K562 (cell line): ENCODE measurements at regions not wholly inside any gene's neighbourhood (a gene's known extent, or its start where the extent isn't known, plus 50 kb on each side); places are given as distances from the start of the nearest gene placed in this dataset.

Source experiments
- ATAC-seq: fragments of 200-7000 bp; cut with Tn5 transposase; 3 replicates; pipeline ENCODE4 v1.9.1; 2020; ENCODE audit warnings: moderate library complexity
- BruUV-seq: library from RNA; stranded (reverse); fragments of 400-500 nt; replicated peaks from 2 replicates; lab custom pipeline; 2021; lab: Mats Ljungman, UMichigan
- CTCF ChIA-PET: fragments of 300-600 bp; formaldehyde crosslinking; extraction: SDS; loops from one replicate; lab custom pipeline; 2021; ENCODE audit warnings: low intra/inter-chr PET ratio; lab: Yijun Ruan, JAX
- POLR2A ChIA-PET: fragments of 300-600, 350-650 bp; sonication (Branson Sonifier 250); formaldehyde crosslinking; extraction: SDS; loops from one replicate; lab custom pipeline; 2021; ENCODE audit warnings: antibody characterized with exemption, inconsistent platforms; lab: Yijun Ruan, JAX
- DNase-seq, 4 experiments: peaks; one replicate each; pipeline versions ENCODE4 v3.0.0 to v3.0.0-alpha.2; 2011 to 2018; ENCODE audit warnings: low spot score in 3 of 4, mixed read lengths in 3 of 4; ENCODE audit errors: extremely low read depth in 1 of 4
- FAIRE-seq: peaks from 2 replicates; lab custom pipeline; 2011; peaks lifted over from hg19 to GRCh38; lab: Jason Lieb, UNC
- H2AFZ ChIP-seq: 2 replicates; pipeline ENCODE4 v1.6.0; 2011; ENCODE audit warnings: low read depth, low read length, control low read depth, inconsistent platforms
- H3K27ac ChIP-seq: fragments of 200-600 bp; 3 replicates; pipeline ENCODE4 v1.8.0; 2011; ENCODE audit warnings: low read depth, mild to moderate bottlenecking, control low read depth, inconsistent platforms, low read length, moderate library complexity, mixed read lengths; ENCODE audit errors: extremely low read depth
- H3K27me3 ChIP-seq, 2 experiments: fragments of 300-600 bp in 1 of 2; 2 replicates in 1 of 2; 3 replicates in 1 of 2; pipeline versions ENCODE4 v1.6.0 to v1.8.0; 2011; ENCODE audit warnings: inconsistent platforms in 2 of 2, low read length in 2 of 2, mild to moderate bottlenecking in 1 of 2, mixed read lengths in 1 of 2, moderate library complexity in 1 of 2; ENCODE audit not compliant: control insufficient read depth in 2 of 2, insufficient read depth in 2 of 2
- H3K36me3 ChIP-seq: fragments of 300-600 bp; 3 replicates; pipeline ENCODE4 v1.8.0; 2011; ENCODE audit warnings: mild to moderate bottlenecking, low read length, inconsistent platforms; ENCODE audit not compliant: control insufficient read depth, insufficient read depth
- H3K4me1 ChIP-seq, 2 experiments: fragments of 200-600 bp in 1 of 2; replicated peaks in 1 of 2; 2 replicates in 1 of 2; 3 replicates in 1 of 2; pipeline versions ENCODE4 v1.5.1 to v1.8.0; 2011; ENCODE audit warnings: inconsistent platforms in 2 of 2, low read length in 2 of 2, mild to moderate bottlenecking in 1 of 2, mixed read lengths in 1 of 2, moderate library complexity in 1 of 2; ENCODE audit not compliant: control insufficient read depth in 2 of 2, insufficient read depth in 2 of 2
- H3K4me2 ChIP-seq: 2 replicates; pipeline ENCODE4 v1.6.1; 2011; ENCODE audit warnings: low read length, control low read depth, inconsistent platforms, mixed read lengths; ENCODE audit not compliant: insufficient read depth
- H3K4me3 ChIP-seq: fragments of 200-600 bp; sonication (generic), shearing (Covaris generic); 2 replicates; pipeline ENCODE4 v1.5.1; 2016; ENCODE audit warnings: control low read depth, inconsistent platforms
- H3K79me2 ChIP-seq: fragments of 200-600 bp; 3 replicates; pipeline ENCODE4 v1.8.0; 2011; ENCODE audit warnings: low read length, inconsistent platforms; ENCODE audit not compliant: control insufficient read depth, insufficient read depth
- H3K9ac ChIP-seq, 2 experiments: 2 replicates each; pipeline versions ENCODE4 v1.6.0 to v1.6.1; 2011; ENCODE audit warnings: low read depth in 2 of 2, low read length in 2 of 2, control low read depth in 1 of 2, inconsistent platforms in 1 of 2, mild to moderate bottlenecking in 1 of 2, mixed read lengths in 1 of 2; ENCODE audit not compliant: insufficient read depth in 1 of 2
- H3K9me1 ChIP-seq: one replicate; pipeline ENCODE4 v1.6.0; 2011; ENCODE audit warnings: inconsistent platforms, mild to moderate bottlenecking, low read length, moderate library complexity; ENCODE audit not compliant: control insufficient read depth, insufficient read depth
- H3K9me3 ChIP-seq: replicated peaks from 2 replicates; pipeline ENCODE4 v1.5.1; 2011; ENCODE audit warnings: low read depth, low read length, inconsistent platforms; ENCODE audit not compliant: control insufficient read depth, insufficient read depth
- H4K20me1 ChIP-seq: replicated peaks from 2 replicates; pipeline ENCODE4 v1.6.1; 2011; ENCODE audit warnings: low read length, inconsistent platforms, mixed read lengths; ENCODE audit not compliant: control insufficient read depth, insufficient read depth
- CCNT2 ChIP-seq: IDR thresholded peaks from 2 replicates; pipeline ENCODE4 v1.6.1; 2011; ENCODE audit warnings: borderline replicate concordance, low read depth, mild to moderate bottlenecking, moderate library complexity, mixed read lengths, low read length; ENCODE audit not compliant: insufficient read length; ENCODE audit errors: extremely low read depth
- GATAD2A ChIP-seq: fragments of 450-650 bp; IDR thresholded peaks from 2 replicates; pipeline ENCODE4 v1.6.1; 2017
- LEF1 ChIP-seq: fragments of 450-650 bp; IDR thresholded peaks from 2 replicates; pipeline ENCODE4 v1.6.1; 2016; ENCODE audit warnings: mild to moderate bottlenecking
- NR0B1 ChIP-seq: fragments of 450-650 bp; IDR thresholded peaks from one replicate; pipeline ENCODE4 v1.6.1; 2018; ENCODE audit warnings: mild to moderate bottlenecking, moderate library complexity; ENCODE audit not compliant: partially characterized antibody
- TARDBP ChIP-seq: fragments of 450-650 bp; IDR thresholded peaks from 2 replicates; pipeline ENCODE4 v1.6.1; 2016
- WGBS: fragments of 100-300 bp; shearing (Covaris generic); methylation state at CpG from one replicate; pipeline ENCODE4 v1.1.6; 2016; ENCODE audit warnings: low coverage, mixed read lengths; ENCODE audit not compliant: insufficient coverage; ENCODE audit errors: missing lambda C conversion rate; 5-methylcytosine and 5-hydroxymethylcytosine counted together
- in situ Hi-C: fragments of 300-500 bp; cut with MboI; formaldehyde crosslinking; loops from 4 replicates; pipeline ENCODE4 v1.15.0; 2018; ENCODE audit warnings: inconsistent platforms, mixed read lengths
- intact Hi-C: fragments of 100-400 bp; cut with micrococcal nuclease; formaldehyde crosslinking; loops from 2 replicates; pipeline ENCODE4 v1.14.2; 2022
- TF ChIP-seq, protein P1 (sequence below): IDR thresholded peaks from 2 replicates; pipeline ENCODE4 v1.6.1; 2011; ENCODE audit not compliant: insufficient read length; ENCODE audit errors: extremely low read depth

DNA sequence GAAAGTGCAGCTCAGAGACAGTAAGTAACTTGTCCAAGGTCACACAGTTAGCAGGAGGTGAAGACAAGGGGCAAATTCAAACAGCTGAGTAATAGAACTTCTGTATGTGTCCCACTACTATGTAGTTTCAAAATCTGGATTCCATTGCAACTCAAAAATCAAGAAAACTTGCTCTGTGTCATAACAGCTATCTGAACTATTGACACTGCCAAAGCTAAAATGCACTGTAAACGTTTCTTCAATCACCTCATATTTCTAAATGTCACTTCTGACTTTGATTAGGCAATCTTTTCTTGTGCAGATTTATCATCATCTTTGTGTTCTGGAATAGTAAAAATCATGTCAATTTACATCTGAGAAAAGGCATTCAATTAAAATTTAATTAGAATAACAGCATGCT is 957.6 kb downstream of the MRPL39 start:
- BruUV-seq: no TSS peak
- ATAC-seq (no peak), DNase-seq (no peak), FAIRE-seq (no peak)
- Histone ChIP-seq H4K20me1 (no peaks in the 10 kb centered on the region), H3K9me3 (no peaks in the 10 kb centered on the region), H3K4me2 (no peak overlapping the region), H3K36me3 (no peaks in the 10 kb centered on the region), H3K4me1 (no peaks in the 10 kb centered on the region), H3K4me3 (no peak overlapping the region), H3K9me1 (no peaks in the 10 kb centered on the region), H3K27ac (no peak overlapping the region), H3K27me3 (no peaks in the 10 kb centered on the region), H3K79me2 (no peaks in the 10 kb centered on the region), H2AFZ (no peak overlapping the region), H3K9ac (no peak overlapping the region)
- intact Hi-C loops (no loop called here), in situ Hi-C loops (no loop called here)
- POLR2A ChIA-PET: no interaction called here
- CTCF ChIA-PET: no interaction called here
- no peak for TF ChIP-seq TARDBP
- no peak for TF ChIP-seq NR0B1
- TF ChIP-seq LEF1: no peak
- TF ChIP-seq GATAD2A: no peak
- no peak for TF ChIP-seq CCNT2
- TF ChIP-seq, protein P1, sequence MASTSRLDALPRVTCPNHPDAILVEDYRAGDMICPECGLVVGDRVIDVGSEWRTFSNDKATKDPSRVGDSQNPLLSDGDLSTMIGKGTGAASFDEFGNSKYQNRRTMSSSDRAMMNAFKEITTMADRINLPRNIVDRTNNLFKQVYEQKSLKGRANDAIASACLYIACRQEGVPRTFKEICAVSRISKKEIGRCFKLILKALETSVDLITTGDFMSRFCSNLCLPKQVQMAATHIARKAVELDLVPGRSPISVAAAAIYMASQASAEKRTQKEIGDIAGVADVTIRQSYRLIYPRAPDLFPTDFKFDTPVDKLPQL: no peak
- WGBS: 0% methylated on average over 1 of the region's 1 CpG
